Iris pigment epithelial cell (primary cell): ENCODE measurements at regions not wholly inside any gene's neighbourhood (a gene's known extent, or its start where the extent isn't known, plus 50 kb on each side); places are given as distances from the start of the nearest gene placed in this dataset.

Source experiments
- DNase-seq: peaks from one replicate; pipeline ENCODE4 v3.0.0-alpha.2; 2011; ENCODE audit warnings: low read depth

- no peak for DNase-seq
These were observed 241.4 kb downstream of the EDEM1 start for GRCh38 chr3:5428607-5429516.

- DNase-seq, result no peak
These were observed 242.0 kb downstream of the EDEM1 start for GRCh38 chr3:5429517-5429890.

- DNase-seq, result no peak
These were observed 243.2 kb downstream of the EDEM1 start for GRCh38 chr3:5430701-5431100.

DNA sequence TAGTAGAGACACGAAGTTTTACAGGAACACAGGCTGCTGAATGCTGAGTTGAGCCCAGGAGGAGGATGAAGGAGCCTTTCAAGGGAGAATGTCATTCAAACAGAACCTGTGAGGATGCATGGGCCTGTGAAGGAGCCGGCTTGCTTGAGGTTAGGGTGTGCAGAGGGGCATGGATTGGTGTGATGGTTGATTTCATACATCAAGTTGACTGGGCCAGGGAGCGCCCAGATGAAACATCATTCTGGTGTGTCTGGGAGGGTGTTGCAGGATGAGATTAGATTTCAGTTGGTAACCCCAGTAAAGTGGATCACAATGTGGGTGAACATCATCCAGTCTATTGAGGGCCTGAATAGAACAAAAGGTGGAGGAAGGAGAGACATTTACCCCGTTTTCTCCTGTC is 243.6 kb downstream of the EDEM1 start:
- DNase-seq, result no peak

DNA sequence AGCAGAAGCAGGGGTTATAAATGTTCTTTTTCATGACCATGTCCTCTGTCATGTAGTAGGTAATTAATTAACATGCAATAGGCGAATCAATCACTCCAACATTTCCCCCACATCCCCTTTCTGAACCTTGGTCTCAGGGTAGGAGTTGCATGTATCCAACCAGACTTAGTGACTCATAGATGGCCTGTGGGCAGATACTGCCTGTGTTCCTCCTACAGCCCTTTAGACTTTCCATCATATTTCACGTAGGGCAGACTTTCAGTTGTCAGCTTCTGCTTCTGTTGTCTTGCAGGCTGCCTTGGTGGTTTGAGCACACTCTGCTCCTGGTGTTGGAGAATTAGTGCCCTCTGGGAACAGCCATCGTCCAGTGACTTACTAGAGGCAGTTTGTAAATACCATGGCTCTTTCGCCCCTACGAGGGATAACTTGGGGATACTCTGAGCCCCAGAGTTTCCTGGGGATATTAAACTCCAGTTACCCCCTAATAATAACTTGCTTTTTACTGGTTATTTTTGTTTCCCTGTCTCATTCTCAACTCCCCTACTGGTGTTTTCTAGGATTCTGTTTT is 244.4 kb downstream of the EDEM1 start:
- DNase-seq, result no peak

GRCh38 chr3:5437296-5437782 is 249.8 kb downstream of the EDEM1 start:
- no peak for DNase-seq

GRCh38 chr3:5437783-5438323 is 250.3 kb downstream of the EDEM1 start:
- DNase-seq, result no peak

DNA sequence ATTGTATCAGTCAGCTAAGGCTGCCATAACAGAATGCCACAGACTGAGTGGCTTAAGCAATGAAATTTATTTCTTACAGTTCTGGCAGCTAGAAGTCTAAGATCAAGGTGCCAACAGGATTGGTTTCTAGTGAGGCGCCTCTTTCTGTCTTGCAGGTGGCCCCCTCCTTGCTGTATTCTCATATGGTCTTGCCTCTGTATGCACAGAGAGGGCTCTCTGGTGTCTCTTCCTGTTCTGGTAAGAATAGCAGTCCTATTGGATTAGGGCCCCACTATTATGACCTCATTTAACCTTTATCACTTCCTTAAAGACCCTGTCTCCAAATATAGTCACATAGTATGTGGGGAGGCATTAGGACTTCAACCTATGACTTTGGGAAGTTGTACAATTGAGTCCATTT is 253.9 kb downstream of the EDEM1 start:
- no peak for DNase-seq

DNA sequence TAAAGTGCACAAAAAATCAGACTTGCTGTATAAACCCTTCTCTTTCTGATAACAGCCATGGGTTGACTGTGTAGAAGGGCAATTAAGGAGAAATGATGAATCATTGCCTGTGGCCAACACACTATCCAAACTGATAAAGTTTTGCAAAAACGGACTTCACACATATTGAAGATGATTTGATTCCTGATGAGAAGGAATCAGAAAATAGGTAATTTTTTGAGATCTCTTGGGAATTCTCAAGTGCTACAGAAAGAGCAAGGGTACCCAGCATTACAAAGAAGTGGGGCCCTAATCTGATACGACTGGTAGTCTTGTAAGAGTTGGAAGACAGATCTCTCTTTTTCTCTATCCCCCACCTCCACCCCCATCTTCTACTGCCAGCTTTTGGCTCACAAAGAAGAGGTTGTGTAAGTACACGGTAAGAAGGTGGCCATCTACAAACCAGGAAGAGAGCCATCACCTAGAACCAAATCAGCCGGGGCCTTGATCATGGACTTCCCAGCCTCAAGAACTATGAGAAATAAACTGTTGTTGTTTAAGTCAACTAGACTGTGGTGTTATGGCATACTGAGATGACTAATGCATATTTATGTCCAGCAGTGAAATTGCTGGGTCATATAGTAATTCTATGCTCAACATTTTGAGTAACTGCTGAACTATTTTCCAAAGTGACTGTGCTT is 254.7 kb downstream of the EDEM1 start:
- peak; percentile 1 for DNase-seq

DNA sequence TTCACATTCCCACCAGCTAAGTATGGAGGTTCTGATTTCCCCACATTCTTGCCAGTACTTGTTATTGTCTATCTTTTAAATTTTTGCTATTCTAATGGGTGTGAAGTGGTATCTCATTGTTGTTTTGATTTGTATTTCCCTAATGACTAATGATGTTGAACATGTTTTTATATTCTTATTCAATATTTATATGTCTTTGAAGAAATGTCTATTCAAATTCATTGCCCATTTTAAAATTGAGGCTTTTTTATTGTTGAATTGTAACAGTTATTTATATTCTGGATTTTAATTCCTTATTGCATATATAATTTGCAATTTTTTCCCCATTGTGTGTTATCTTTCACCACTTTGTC is 255.3 kb downstream of the EDEM1 start:
- DNase-seq, result no peak

DNA sequence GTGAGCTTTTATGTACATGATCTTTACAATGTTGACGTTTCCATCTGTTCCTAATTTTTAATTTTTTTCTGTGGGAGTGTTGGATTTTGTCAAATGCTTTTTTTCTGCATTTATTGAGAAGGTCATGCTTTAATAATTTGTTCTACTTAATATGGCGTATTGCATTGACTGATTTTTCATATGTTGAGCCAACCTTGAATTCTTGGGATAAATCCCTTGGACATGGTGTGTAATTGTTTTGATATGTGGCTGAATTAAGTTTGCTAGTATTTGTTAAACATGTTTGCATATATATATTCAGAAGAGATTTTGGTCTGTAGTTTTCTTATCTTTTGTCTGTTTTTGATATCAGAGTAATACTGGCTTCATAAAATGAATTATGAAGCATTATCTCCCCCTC is 256.7 kb downstream of the EDEM1 start:
- DNase-seq, result no peak

DNA sequence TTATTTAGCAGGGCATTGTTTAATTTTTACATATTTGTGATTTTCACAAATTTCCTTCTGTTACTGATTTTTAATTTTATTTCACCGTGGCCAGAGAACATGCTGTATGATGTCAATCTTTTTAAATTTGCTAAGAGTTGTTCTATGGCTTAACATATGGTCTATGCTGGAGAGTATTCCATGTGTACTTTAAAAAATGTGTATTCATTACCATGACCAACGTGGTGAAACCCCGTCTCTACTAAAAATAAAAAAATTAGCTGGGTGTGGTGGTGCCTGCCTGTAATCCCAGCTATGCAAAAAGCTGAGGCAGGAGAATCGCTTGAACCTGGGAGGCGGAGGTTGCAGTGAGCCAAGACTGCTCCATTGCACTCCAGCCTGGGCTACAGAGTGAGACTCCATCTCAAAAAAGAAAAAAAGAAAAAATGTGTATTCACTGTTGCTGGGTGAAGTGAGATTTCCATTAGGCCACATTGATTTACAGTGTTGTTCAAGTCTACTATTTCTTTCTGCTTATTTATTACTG is 258.2 kb downstream of the EDEM1 start:
- no peak for DNase-seq

DNA sequence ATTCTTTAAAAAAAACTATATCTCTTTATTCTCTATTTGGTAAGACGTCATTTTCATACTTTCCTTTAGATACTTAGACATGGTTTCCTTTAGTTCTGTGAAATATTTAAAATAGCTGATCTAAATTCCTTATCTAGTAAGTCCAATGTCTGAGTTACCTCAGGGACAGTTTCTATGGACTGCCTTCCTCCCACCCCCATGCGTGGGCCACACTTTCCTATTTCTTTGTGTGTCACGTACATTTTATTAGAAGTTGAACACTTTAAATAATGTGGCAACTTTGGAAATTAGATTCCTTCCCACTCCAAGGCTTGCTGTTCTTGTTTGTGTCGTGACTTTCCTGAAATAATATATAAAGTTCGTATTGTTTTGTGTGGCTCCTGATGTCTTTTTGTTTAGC is 260.7 kb downstream of the EDEM1 start:
- DNase-seq, result no peak

DNA sequence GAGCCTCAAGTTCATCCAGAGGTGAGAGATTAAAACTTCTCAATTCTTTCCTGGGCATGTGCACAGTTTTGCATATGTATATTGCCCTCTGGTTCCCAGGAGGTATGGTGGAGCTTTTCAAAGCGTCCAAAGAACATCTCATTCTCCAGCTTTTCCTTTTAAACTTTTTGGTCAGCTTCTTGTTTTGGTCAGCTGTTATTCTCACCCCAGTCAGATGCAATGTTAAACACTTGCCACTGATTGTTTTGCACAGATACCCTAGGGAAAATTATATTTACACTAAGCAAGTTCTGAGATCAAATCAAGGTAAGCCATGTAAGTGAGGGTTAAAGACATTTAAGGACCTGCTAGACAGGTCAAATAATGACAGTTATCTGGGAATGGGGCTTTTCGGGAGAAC is 261.3 kb downstream of the EDEM1 start:
- no peak for DNase-seq

DNA sequence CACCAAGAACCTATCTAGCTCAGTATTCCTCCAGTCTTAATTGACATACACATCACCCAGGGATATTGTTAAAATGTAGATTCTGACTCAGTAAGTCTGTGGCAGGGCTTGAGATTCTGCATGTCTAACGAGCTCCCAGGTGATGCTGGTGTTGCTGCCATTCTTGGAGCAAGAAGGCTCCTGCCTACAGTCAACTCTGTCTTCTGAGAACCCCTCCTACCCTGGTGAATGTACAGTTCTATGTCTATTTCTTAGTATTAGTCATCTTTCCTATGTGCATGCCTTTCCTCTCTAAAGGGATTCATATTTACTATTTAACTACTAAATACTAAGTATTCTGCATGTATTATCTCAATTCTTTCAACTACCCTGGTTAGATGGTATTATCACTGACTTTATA is 268.7 kb downstream of the EDEM1 start:
- DNase-seq, result no peak

DNA sequence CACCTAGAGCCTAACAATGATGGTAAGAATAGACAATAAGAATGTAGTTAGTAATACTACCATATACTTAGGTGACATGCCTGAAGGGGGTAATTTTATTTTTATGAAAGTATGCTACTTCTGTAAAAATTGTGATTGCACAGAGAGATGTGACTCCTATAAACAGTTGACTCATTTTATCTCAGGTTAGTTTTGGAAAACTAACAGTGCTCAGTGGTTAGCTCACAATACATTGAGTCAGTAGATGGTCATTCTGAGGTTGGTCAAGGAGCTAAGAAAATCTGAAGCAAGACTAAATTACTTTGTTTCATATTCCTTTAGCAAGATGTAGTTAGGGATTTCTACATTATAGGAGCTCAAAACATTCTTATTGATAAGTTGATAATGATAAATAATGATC is 271.0 kb downstream of the EDEM1 start:
- no peak for DNase-seq

DNA sequence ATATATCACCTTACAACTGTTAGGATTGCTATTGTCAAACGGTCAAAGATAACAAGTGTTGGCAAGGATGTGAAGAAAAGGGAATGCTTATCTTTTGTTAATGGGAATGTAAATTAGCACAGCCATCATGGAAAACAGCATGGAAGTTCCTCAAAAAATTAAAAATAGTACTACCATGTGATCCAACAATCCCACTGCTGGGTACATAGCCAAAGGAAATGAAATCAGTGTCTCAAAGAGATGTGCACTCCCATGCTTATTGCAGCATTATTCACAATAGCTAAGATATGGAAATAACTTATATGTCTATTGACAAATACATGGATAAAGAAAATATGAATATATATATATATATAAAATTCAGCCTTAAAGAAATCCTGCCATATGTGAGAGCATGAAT is 274.6 kb downstream of the EDEM1 start:
- DNase-seq, result no peak

GRCh38 chr3:5463991-5464390 is 276.5 kb downstream of the EDEM1 start:
- no peak for DNase-seq

DNA sequence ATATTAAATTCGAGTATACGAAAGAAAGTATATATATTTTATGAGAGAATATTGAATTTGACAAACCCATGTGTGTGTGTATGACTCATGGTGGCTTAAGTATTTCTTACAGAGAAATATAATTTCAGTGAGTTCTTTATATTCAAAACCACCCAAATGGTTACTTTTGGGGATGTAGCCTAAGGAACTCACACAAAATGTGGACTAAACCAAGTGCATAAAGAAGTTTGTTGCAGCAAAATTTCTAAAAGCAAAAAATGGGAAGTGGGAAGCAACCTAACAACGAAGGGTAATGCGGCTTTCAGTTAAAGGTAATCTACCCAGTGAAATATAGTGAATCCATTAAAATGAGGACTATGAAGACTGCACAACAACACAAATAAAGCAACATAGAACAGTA is 277.1 kb downstream of the EDEM1 start:
- no peak for DNase-seq

- DNase-seq, result no peak
These were observed 277.7 kb downstream of the EDEM1 start for GRCh38 chr3:5465183-5465582.

GRCh38 chr3:5466065-5466464 is 278.6 kb downstream of the EDEM1 start:
- no peak for DNase-seq

- DNase-seq, result no peak
These were observed 279.2 kb downstream of the EDEM1 start for GRCh38 chr3:5466717-5467116.

DNA sequence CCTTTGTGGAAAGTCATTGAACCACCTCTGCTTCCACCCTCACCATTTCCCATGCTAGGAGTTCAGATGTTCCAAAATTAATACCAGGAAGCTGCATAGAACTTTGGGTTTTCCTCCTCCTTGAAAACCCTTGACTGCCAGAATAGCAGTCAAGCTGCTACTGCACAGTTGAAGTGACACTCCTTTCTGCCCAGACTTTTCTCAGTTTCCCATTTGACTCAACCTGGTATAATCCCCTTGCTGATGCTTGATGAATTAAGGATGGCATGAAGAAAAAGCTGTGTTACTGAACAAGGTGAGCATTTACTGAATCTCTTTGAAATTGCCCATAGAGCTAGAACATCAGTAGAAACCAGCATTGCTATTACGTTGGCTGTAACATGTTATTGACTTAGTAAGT is 286.0 kb downstream of the EDEM1 start:
- no peak for DNase-seq
